ENCODE measurements at regions not wholly inside any gene's neighbourhood (a gene's known extent, or its start where the extent isn't known, plus 50 kb on each side); places are given as distances from the start of the nearest gene placed in this dataset.

GRCh38 chr2:166758956-166759355, 129.3 kb upstream of the XIRP2 start:
- TF ChIP-seq REST (IDR thresholded peaks at IDR 0.05; ENCODE audit: borderline replicate concordance) = no peak
- TF ChIP-seq EP300 (conservative IDR thresholded peaks at IDR 0.05; ENCODE audit: poor library complexity, severe bottlenecking) = no peak
- no peak for TF ChIP-seq CTCF (IDR thresholded peaks at IDR 0.05; ENCODE audit: poor library complexity, severe bottlenecking)
- TF ChIP-seq SMC3 (conservative IDR thresholded peaks at IDR 0.05; ENCODE audit: poor library complexity) = no peak
